ENCODE measurements at regions not wholly inside any gene's neighbourhood (a gene's known extent, or its start where the extent isn't known, plus 50 kb on each side); places are given as distances from the start of the nearest gene placed in this dataset.

GRCh38 chr3:151625586-151625985 is 108.1 kb upstream of the AADACL2 start:
- H3K4me1 ChIP-seq (ENCODE audit: control insufficient read depth in 1 of 2, insufficient read depth in 2 of 2, low read length in 2 of 2) = no peaks in the 10 kb centered on the region
- no peak overlapping the region for H3K9ac ChIP-seq (ENCODE audit: low read length)
- no TSS peak for BruUV-seq (replicated peaks)
- H3K9me2 ChIP-seq (ENCODE audit: insufficient read depth) = no peaks in the 10 kb centered on the region
- TF ChIP-seq YY1 (IDR thresholded peaks at IDR 0.05; ENCODE audit: extremely low read depth, insufficient replicate concordance, low read depth, low read length) (no peak), ZFX (IDR thresholded peaks at IDR 0.05) (no peak), JUND (IDR thresholded peaks at IDR 0.05) (no peak), SIN3A (IDR thresholded peaks at IDR 0.05; ENCODE audit: low read depth) (no peak), POLR2AphosphoS5 (IDR thresholded peaks at IDR 0.05; ENCODE audit: low read depth, low read length) (no peak)
- no peaks in the 10 kb centered on the region for H3K79me2 ChIP-seq (ENCODE audit: insufficient read depth, low read length)
- no peak for ATAC-seq
- CTCF ChIA-PET = no interaction called here
- H3K4me2 ChIP-seq (ENCODE audit: low read length) = no peak overlapping the region
- RAD21 ChIA-PET (ENCODE audit: low non-redundant PET in 1 of 2, low total read pairs in 2 of 2, uncharacterized antibody in 2 of 2, unreplicated experiment in 2 of 2) = no interaction called here
- POLR2A ChIA-PET = no interaction called here
- H3K4me3 ChIP-seq (replicated peaks in 1 of 2; ENCODE audit: low read depth in 1 of 2, low read length in 2 of 2) = no peak overlapping the region
- no peak overlapping the region for H2AFZ ChIP-seq (ENCODE audit: low read depth, low read length, poor library complexity, severe bottlenecking)
- no peaks in the 10 kb centered on the region for H3K9me3 ChIP-seq (ENCODE audit: control insufficient read depth in 1 of 2, insufficient read depth in 1 of 2, low read depth in 1 of 2, low read length in 2 of 2)
- intact Hi-C loops (cut with micrococcal nuclease) = no loop called here
- no peaks in the 10 kb centered on the region for H4K20me1 ChIP-seq (ENCODE audit: insufficient read depth)
- H3K36me3 ChIP-seq (ENCODE audit: control insufficient read depth in 1 of 2, insufficient read depth in 2 of 2, low read length in 2 of 2) = no peaks in the 10 kb centered on the region
- H3K27ac ChIP-seq (ENCODE audit: low read depth, low read length) = no peak overlapping the region
- H3K27me3 ChIP-seq (ENCODE audit: insufficient read depth, low read length) = no peaks in the 10 kb centered on the region
- DNase-seq (ENCODE audit: low read depth, low spot score) = no peak

GRCh38 chr3:151625086-151625485 is 108.6 kb upstream of the AADACL2 start:
- BruUV-seq (replicated peaks) = no TSS peak
- H3K36me3 ChIP-seq (ENCODE audit: control insufficient read depth in 1 of 2, insufficient read depth in 2 of 2, low read length in 2 of 2) = no peaks in the 10 kb centered on the region
- no peaks in the 10 kb centered on the region for H3K9me2 ChIP-seq (ENCODE audit: insufficient read depth)
- no peak for DNase-seq (ENCODE audit: low read depth, low spot score)
- no peaks in the 10 kb centered on the region for H4K20me1 ChIP-seq (ENCODE audit: insufficient read depth)
- intact Hi-C loops (cut with micrococcal nuclease) = no loop called here
- ATAC-seq = no peak
- ChIA-PET POLR2A (no interaction called here), RAD21 (ENCODE audit: low non-redundant PET in 1 of 2, low total read pairs in 2 of 2, uncharacterized antibody in 2 of 2, unreplicated experiment in 2 of 2) (no interaction called here), CTCF (no interaction called here)
- H2AFZ ChIP-seq (ENCODE audit: low read depth, low read length, poor library complexity, severe bottlenecking) = no peak overlapping the region
- no peaks in the 10 kb centered on the region for H3K79me2 ChIP-seq (ENCODE audit: insufficient read depth, low read length)
- no peak for TF ChIP-seq REST (IDR thresholded peaks at IDR 0.05; ENCODE audit: low read depth)
- TF ChIP-seq JUND (IDR thresholded peaks at IDR 0.05) = no peak
- no peak for TF ChIP-seq POLR2A (IDR thresholded peaks at IDR 0.05; ENCODE audit: borderline replicate concordance, extremely low read depth, insufficient read depth, insufficient read length)
- no peaks in the 10 kb centered on the region for H3K27me3 ChIP-seq (ENCODE audit: insufficient read depth, low read length)
- H3K9ac ChIP-seq (ENCODE audit: low read length) = no peak overlapping the region
- H3K9me3 ChIP-seq (ENCODE audit: control insufficient read depth in 1 of 2, insufficient read depth in 1 of 2, low read depth in 1 of 2, low read length in 2 of 2) = no peaks in the 10 kb centered on the region
- no peaks in the 10 kb centered on the region for H3K4me1 ChIP-seq (ENCODE audit: control insufficient read depth in 1 of 2, insufficient read depth in 2 of 2, low read length in 2 of 2)
- H3K27ac ChIP-seq (ENCODE audit: low read depth, low read length) = no peak overlapping the region
- no peak overlapping the region for H3K4me3 ChIP-seq (replicated peaks in 1 of 2; ENCODE audit: low read depth in 1 of 2, low read length in 2 of 2)
- no peak overlapping the region for H3K4me2 ChIP-seq (ENCODE audit: low read length)

Data from HCT116 (cell line).